Neutrophil (primary cell): ENCODE measurements at regions not wholly inside any gene's neighbourhood (a gene's known extent, or its start where the extent isn't known, plus 50 kb on each side); places are given as distances from the start of the nearest gene placed in this dataset.

Source experiments
- H3K27ac ChIP-seq: fragments of 200-600 bp; sonication (generic); 2 replicates; pipeline ENCODE4 v1.5.1; 2016; ENCODE audit warnings: mild to moderate bottlenecking, moderate library complexity
- H3K27me3 ChIP-seq: fragments of 200-600 bp; sonication (generic); 2 replicates; pipeline ENCODE4 v1.6.0; 2016; ENCODE audit warnings: mild to moderate bottlenecking
- H3K36me3 ChIP-seq: fragments of 200-600 bp; sonication (generic); 2 replicates; pipeline ENCODE4 v1.5.1; 2017
- H3K4me1 ChIP-seq, 2 experiments: fragments of 200-600 bp in 1 of 2; sonication (generic) in 1 of 2; 1 replicate in 1 of 2; 2 replicates in 1 of 2; pipeline versions ENCODE4 v1.5.1 to v1.6.1; 2013 to 2016; ENCODE audit warnings: low read depth in 1 of 2, low read length in 1 of 2, mild to moderate bottlenecking in 1 of 2, moderate library complexity in 1 of 2; ENCODE audit not compliant: control insufficient read depth in 1 of 2, insufficient read depth in 1 of 2
- H3K4me3 ChIP-seq, 2 experiments: fragments of 200-600 bp in 1 of 2; sonication (generic) in 1 of 2; 1 replicate in 1 of 2; 2 replicates in 1 of 2; pipeline ENCODE4 v1.5.1; 2013 to 2016; ENCODE audit warnings: low read depth in 1 of 2, low read length in 1 of 2, mild to moderate bottlenecking in 1 of 2, moderate library complexity in 1 of 2
- H3K9me3 ChIP-seq: fragments of 200-600 bp; sonication (generic); 2 replicates; pipeline ENCODE4 v1.5.1; 2016
- TF ChIP-seq, protein P1 (sequence below): fragments of 200-600 bp; sonication (generic); IDR thresholded peaks from 2 replicates; pipeline ENCODE4 v1.5.1; 2016; ENCODE audit warnings: antibody characterized with exemption

DNA sequence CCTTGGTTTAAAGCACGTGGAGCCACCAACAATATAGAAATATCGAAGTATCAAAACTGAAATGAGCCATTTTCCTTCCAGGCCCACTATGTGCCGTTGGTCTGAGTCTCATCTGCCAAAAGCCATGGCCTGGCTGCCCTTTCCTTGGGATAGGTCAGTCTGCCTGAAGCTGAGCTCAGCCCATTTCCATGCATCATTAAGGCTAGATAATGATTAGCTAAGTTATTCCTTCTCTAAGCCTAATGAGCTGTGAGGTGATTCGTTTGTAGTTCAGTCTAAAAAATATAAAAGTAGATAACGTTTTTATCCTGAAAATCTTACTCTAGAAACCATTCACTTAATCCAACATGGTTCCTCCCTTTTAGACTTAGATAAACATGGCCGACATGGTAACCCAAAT, 936.2 kb upstream of the LCORL start:
- Histone ChIP-seq H3K27me3 (no peaks in the 10 kb centered on the region), H3K4me3 (no peak overlapping the region), H3K4me1 (no peaks in the 10 kb centered on the region), H3K27ac (no peak overlapping the region), H3K36me3 (no peaks in the 10 kb centered on the region), H3K9me3 (no peaks in the 10 kb centered on the region)
- TF ChIP-seq, protein P1, sequence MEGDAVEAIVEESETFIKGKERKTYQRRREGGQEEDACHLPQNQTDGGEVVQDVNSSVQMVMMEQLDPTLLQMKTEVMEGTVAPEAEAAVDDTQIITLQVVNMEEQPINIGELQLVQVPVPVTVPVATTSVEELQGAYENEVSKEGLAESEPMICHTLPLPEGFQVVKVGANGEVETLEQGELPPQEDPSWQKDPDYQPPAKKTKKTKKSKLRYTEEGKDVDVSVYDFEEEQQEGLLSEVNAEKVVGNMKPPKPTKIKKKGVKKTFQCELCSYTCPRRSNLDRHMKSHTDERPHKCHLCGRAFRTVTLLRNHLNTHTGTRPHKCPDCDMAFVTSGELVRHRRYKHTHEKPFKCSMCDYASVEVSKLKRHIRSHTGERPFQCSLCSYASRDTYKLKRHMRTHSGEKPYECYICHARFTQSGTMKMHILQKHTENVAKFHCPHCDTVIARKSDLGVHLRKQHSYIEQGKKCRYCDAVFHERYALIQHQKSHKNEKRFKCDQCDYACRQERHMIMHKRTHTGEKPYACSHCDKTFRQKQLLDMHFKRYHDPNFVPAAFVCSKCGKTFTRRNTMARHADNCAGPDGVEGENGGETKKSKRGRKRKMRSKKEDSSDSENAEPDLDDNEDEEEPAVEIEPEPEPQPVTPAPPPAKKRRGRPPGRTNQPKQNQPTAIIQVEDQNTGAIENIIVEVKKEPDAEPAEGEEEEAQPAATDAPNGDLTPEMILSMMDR = no peak

DNA sequence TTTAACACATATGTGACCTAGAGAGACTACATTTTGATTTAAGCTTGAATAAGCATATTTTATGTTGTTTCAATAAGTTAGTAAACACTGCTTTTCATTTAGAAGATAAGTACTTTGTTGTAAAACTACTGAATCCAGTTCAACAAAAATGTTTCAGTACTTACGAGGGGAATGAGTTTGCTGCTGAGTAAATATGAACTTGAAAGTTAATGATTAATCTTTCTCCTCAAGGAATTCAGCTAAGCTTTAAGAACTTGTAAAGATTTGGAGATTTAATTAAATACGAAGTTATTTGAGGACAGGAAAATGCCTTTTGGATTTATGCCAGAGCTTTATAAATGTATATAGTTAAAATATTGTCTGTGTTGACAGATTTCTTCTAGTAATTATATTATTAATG, 933.0 kb upstream of the LCORL start:
- Histone ChIP-seq H3K27ac (no peak overlapping the region), H3K4me3 (no peak overlapping the region), H3K4me1 (no peaks in the 10 kb centered on the region), H3K9me3 (no peaks in the 10 kb centered on the region), H3K27me3 (no peaks in the 10 kb centered on the region), H3K36me3 (no peaks in the 10 kb centered on the region)
- TF ChIP-seq, protein P1 = no peak

DNA sequence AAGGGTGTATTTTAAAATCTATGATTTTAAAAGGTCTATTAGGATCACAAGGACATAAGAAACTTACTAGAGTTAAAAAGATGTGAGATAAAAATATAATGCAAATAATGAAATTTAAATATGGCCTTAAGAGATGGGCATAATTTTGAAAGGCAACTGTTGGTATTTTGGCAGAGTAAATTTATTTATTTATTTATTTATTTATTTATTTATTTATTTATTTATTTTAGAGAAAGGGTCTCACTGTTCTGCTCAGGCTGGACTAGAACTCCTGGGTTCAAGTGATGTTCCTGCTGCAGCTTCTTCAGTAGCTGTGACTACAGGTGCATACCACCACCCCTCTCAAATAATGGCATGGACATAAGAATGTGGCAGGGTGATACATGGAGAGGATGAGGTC, 932.1 kb upstream of the LCORL start:
- Histone ChIP-seq H3K27ac (no peak overlapping the region), H3K4me1 (no peaks in the 10 kb centered on the region), H3K4me3 (no peak overlapping the region), H3K27me3 (no peaks in the 10 kb centered on the region), H3K36me3 (no peaks in the 10 kb centered on the region), H3K9me3 (no peaks in the 10 kb centered on the region)
- TF ChIP-seq, protein P1 = no peak

DNA sequence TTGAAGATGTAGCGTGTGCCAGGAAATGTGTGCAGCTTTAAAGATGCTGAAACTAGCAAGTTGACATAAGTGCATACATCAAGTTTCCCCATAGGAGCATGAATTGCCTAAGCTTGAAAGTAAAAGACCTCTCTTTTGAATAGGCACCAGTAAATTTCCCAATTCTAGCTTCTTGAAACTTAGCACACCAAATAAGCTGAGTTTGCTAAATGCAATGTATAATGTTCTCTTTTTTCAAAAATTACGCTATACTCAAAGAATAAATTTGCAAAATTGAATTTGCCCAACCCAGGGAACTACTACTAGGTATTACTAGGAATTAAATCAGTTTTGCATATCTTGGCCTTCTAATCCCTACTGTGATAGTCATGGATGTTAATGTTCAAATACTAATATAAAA, 923.9 kb upstream of the LCORL start:
- Histone ChIP-seq H3K27ac (no peak overlapping the region), H3K9me3 (no peaks in the 10 kb centered on the region), H3K36me3 (no peaks in the 10 kb centered on the region), H3K4me1 (no peaks in the 10 kb centered on the region), H3K27me3 (no peaks in the 10 kb centered on the region), H3K4me3 (no peak overlapping the region)
- TF ChIP-seq, protein P1 = no peak

DNA sequence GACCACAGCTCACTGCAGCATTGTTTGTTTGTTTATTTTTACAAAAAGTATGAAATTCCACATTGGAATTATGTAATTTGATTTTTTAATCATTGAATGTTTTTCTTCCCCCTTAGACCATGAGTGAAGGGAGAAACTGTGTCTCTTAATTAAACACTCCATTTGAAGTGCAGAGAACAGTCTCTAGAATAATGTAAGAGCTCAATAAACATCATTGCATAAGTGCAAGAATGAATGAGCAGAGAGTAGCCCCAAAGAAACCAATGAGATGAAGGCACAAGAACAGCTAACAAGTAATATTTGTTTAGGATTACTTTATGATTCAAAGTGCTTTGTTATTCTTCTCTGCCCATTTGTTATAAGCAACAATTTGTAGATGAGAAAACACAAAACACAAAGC, 921.3 kb upstream of the LCORL start:
- TF ChIP-seq, protein P1 = no peak
- Histone ChIP-seq H3K27me3 (no peaks in the 10 kb centered on the region), H3K4me1 (no peaks in the 10 kb centered on the region), H3K27ac (no peak overlapping the region), H3K4me3 (no peak overlapping the region), H3K9me3 (no peaks in the 10 kb centered on the region), H3K36me3 (no peaks in the 10 kb centered on the region)
